Lower lobe of right lung (tissue), 2 donors: ENCODE measurements at regions not wholly inside any gene's neighbourhood (a gene's known extent, or its start where the extent isn't known, plus 50 kb on each side); places are given as distances from the start of the nearest gene placed in this dataset.

ENCODE experiments used
- ATAC-seq, 2 donors: fragments of 200-7000 bp; cut with Tn5 transposase; one replicate each; pipeline ENCODE4 v1.9.1; 2020 to 2022; ENCODE audit warnings: mild to moderate bottlenecking in 2 of 2, moderate library complexity in 2 of 2
- DNase-seq: peaks from one replicate; pipeline ENCODE4 v3.0.0-alpha.2; 2020
- H3K27ac ChIP-seq: fragments of 200-600 bp; one replicate; pipeline ENCODE4 v1.8.0; 2022
- H3K27me3 ChIP-seq: fragments of 200-600 bp; one replicate; pipeline ENCODE4 v1.8.0; 2022; ENCODE audit warnings: low read depth
- H3K36me3 ChIP-seq: fragments of 200-600 bp; one replicate; pipeline ENCODE4 v1.8.0; 2022; ENCODE audit warnings: mild to moderate bottlenecking
- H3K4me1 ChIP-seq: fragments of 200-600 bp; one replicate; pipeline ENCODE4 v1.8.0; 2022
- H3K4me3 ChIP-seq: fragments of 200-600 bp; one replicate; pipeline ENCODE4 v1.8.0; 2022; ENCODE audit warnings: mild to moderate bottlenecking
- H3K9me3 ChIP-seq: fragments of 200-600 bp; one replicate; pipeline ENCODE4 v1.8.0; 2022
- CTCF ChIP-seq: fragments of 200-600 bp; IDR thresholded peaks from one replicate; pipeline ENCODE4 v1.8.0; 2022; ENCODE audit warnings: antibody characterized with exemption, mild to moderate bottlenecking
- intact Hi-C: fragments of 100-400 bp; cut with DNase I; formaldehyde crosslinking; loops from one replicate; pipeline ENCODE4 v1.11.0; 2022
- donor health status: DM: no; HTN: yes; CAD: no; lungs with severe emphysema.

DNA sequence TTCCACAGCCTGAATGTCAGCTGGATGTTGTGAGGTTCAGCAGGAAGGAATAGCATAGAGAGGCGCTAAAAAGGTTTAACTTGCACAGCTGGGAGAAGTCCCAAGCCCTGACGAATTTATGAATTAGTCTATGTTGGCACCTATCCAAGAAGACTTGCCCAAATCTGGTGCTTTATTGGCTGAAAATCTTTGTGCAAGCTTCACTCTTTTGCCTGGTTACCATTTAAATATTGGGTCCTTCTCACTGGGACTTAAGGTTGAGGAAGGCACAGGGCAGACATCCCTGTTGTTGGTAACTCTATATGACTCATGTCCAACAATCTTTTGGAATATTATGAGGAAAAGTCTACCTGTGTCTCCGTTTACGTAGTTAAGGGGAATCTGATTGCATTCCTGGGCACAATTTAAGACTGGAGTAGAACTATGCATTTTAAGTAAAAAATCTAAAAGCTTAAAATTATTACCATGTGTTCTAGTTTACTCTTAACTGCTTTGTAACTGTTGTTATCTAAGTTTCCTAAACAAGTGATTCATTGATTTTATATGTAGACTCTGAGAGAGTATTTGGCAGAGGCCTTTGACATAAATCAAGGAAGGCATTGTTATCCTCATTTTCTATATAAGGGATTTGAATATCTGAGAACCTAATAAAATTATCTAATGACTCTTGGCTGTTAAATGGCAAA lies 181.7 kb upstream of the DPYD start:
- Histone ChIP-seq H3K27ac (no peak overlapping the region), H3K9me3 (peaks cover 9% of the 10 kb centered on the region), H3K27me3 (no peaks in the 10 kb centered on the region), H3K4me3 (no peak overlapping the region), H3K4me1 (no peaks in the 10 kb centered on the region), H3K36me3 (no peaks in the 10 kb centered on the region)
- no peak for TF ChIP-seq CTCF
- intact Hi-C loops = no loop called here
- DNase-seq = no peak
- ATAC-seq = no peak

DNA sequence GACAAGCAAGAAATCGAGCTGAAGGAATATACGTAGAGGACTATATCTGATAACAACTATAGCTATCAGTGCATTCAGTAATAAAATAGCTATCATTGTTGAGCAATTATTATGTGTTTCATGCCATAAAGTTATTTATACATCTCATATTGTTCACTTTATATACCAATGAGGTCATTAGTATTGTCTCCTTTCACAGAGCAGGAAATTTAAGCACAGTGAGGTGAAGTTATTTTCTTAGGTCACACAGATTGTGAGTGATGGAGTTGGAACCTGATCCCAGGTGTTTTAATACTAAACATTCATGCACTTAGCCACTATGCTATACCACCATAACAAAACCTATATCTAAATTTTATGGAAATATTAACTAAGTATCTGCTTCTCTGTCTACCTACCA lies 180.5 kb upstream of the DPYD start:
- no peak overlapping the region for H3K27ac ChIP-seq
- ATAC-seq (no peak), DNase-seq (no peak)
- no peaks in the 10 kb centered on the region for H3K27me3 ChIP-seq
- no peaks in the 10 kb centered on the region for H3K4me1 ChIP-seq
- H3K9me3 ChIP-seq = no peaks in the 10 kb centered on the region
- intact Hi-C loops = no loop called here
- TF ChIP-seq CTCF = no peak
- no peaks in the 10 kb centered on the region for H3K36me3 ChIP-seq
- no peak overlapping the region for H3K4me3 ChIP-seq

DNA sequence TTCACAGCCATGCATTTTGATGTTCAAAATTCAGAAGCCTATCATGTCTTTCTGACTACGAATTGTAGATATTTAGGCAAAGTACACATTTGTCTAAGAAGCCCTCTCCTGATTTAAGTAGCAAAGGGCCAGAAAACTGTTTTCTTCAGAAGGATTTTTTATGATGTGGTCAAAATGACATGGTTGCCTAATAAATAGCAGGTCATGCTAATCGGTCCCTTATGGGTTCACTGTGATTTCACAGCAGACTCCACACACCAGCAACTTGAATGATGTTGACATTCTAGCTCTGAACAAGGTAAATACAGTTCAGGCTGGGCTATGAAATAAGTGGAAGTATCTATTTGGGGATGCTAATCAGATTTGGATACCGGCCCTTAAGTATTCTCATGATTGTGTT lies 178.7 kb upstream of the DPYD start:
- Histone ChIP-seq H3K27me3 (no peaks in the 10 kb centered on the region), H3K27ac (no peak overlapping the region), H3K4me1 (no peaks in the 10 kb centered on the region), H3K9me3 (no peaks in the 10 kb centered on the region), H3K36me3 (no peaks in the 10 kb centered on the region), H3K4me3 (no peak overlapping the region)
- no peak for DNase-seq
- intact Hi-C loops = no loop called here
- no peak for TF ChIP-seq CTCF
- no peak for ATAC-seq

DNA sequence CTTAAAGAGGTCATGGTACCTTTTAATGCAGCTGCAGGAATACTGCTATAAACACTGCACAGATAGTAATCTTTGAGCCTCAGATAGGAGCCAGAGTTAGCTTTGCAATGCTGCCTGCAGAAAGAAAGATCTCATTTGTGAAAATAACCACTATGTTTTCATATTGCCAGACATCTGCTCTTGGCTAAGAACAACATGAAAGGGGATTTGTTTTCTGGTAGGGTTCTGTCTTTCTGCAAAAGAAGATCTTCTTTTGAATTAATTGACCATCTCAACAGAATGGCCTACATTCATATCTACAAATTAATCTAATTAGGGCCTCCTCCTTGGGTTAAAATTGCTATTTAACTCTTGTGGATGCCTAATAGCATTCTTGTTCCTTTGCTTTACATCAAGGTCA lies 177.6 kb upstream of the DPYD start:
- no peak for TF ChIP-seq CTCF
- Histone ChIP-seq H3K4me3 (no peak overlapping the region), H3K27ac (no peak overlapping the region), H3K36me3 (no peaks in the 10 kb centered on the region), H3K9me3 (no peaks in the 10 kb centered on the region), H3K4me1 (no peaks in the 10 kb centered on the region), H3K27me3 (no peaks in the 10 kb centered on the region)
- no peak for ATAC-seq
- no peak for DNase-seq
- intact Hi-C loops = no loop called here

DNA sequence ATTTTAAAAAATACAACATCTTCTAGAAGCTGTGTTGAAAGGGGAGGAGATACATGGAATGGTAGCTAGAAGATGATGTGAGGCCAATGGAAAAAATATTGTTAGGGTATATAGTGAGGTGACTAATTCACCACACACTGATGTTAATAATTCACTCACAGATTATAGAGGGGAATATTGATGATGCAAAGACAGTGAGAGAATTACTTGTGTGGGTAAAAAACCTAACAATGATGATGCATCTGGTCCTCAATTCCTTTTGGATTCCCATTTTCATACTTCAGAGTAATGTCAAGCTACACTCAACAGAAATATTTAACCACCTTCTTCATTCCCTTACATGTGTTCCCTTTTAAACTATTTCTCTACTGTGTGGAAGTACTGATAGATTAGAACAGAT lies 169.5 kb upstream of the DPYD start:
- DNase-seq = no peak
- Histone ChIP-seq H3K27ac (no peak overlapping the region), H3K27me3 (no peaks in the 10 kb centered on the region), H3K9me3 (no peaks in the 10 kb centered on the region), H3K4me3 (no peak overlapping the region), H3K36me3 (no peaks in the 10 kb centered on the region), H3K4me1 (no peaks in the 10 kb centered on the region)
- ATAC-seq = no peak
- intact Hi-C loops = no loop called here
- no peak for TF ChIP-seq CTCF

- no peaks in the 10 kb centered on the region for H3K4me1 ChIP-seq
- no peak overlapping the region for H3K4me3 ChIP-seq
- no peaks in the 10 kb centered on the region for H3K9me3 ChIP-seq
- intact Hi-C loops = no loop called here
- no peaks in the 10 kb centered on the region for H3K36me3 ChIP-seq
- no peak overlapping the region for H3K27ac ChIP-seq
- H3K27me3 ChIP-seq = no peaks in the 10 kb centered on the region
- no peak for ATAC-seq
- TF ChIP-seq CTCF = no peak
- no peak for DNase-seq
Measured at GRCh38 chr1:98088381-98088780, 167.5 kb upstream of the DPYD start.
